NOMO-1 treated with DMSO at 0.1 percent for 48 hours (cell line): ENCODE measurements at regions not wholly inside any gene's neighbourhood (a gene's known extent, or its start where the extent isn't known, plus 50 kb on each side); places are given as distances from the start of the nearest gene placed in this dataset.

Experiments used
- DNase-seq: peaks from one replicate; lab custom pipeline; 2025; ENCODE audit not compliant: unreplicated experiment; lab: John Stamatoyannopoulos, UW

DNA sequence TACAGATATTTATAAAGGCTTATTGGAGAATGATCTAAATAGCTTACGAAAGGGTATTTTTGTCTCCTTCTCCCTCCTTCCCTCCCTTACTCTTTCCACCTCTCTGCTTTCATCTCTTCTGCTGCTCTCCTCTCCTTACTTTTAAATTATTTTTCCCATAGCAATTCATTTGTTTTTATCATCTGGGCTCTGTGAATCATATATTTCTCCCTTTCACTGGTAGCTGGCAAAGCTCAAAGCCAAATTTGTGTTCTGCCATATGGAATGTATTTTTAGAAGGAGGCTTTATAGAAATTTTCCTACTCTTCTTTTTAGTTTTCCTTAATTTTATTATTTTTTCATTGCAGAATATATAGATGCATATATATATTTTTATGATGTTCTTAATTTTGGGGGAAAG is 385.8 kb downstream of the C3orf38 start:
- no peak for DNase-seq

DNA sequence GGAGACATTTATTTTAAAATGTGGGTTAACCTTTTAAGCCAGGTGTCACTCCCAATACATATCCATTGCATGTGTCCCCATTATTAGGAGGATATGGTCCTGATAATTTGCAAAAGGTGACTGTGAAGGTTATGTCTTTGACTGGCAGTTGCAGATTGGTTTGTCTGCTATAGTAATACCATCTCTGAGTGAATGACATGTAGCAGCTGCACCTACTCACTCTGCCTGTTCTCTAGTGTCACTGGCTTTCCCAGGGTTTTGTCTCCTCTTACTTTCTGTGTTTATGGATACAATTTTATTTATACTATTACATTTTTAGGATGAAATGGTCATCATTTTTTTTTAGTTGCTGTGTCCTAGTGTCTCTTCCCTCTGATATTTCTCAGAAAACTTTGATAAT is 393.2 kb downstream of the C3orf38 start:
- DNase-seq: no peak

DNA sequence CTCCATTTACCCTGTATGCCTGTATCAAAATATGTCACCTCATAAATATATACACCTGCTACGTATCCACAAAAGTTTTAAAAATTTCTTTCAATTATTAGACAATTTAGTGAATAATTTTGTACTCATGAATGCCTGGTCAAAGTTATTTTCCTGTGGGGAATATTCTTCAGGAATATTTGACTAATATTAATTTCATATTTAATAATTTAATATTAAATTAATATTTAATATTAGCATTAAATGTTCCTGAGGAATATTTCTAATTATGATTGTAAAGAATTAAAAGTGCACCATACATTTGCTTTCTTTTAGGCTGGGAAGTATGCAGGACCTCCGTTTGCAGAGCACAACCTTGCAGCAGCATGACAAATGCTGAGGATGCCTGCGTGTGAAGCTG is 422.7 kb downstream of the C3orf38 start:
- DNase-seq: no peak

DNA sequence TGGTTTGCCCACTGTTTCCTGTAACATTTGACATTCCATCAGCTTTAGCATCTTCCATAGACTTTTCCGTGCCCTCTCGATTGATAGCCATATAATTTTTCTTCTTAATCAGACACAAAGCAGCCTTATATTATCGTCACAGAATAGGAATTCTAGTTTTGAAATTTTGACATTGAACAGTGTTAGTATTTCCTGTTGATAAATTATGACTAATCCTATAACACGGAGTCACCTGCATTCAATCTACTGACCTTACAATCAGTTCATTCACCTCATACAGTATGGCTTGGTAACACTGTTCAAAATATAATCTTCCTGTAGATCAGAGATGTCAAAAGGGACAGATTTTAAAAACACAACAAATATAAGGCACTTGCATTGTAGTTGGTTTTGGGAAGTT is 423.7 kb downstream of the C3orf38 start:
- DNase-seq: no peak

DNA sequence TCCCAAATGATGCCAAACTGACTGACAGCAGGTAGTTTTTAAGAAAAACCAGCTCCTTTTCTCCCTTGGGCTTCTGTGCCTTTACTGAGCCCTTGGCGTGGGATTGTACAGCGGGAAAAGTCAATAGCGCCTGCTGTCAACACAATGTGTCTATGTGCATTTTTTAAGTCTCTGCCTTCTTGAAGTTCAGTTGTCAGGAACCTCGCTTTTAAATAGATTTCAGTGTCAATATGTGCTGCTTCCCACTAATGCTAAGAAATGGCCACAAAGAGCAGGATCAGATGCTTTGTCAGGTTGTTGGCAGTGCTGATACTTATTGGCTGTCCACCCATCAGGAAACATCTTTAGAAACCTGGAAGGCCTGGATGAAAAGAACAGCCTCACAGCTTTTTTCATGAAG is 424.4 kb downstream of the C3orf38 start:
- DNase-seq: no peak

DNA sequence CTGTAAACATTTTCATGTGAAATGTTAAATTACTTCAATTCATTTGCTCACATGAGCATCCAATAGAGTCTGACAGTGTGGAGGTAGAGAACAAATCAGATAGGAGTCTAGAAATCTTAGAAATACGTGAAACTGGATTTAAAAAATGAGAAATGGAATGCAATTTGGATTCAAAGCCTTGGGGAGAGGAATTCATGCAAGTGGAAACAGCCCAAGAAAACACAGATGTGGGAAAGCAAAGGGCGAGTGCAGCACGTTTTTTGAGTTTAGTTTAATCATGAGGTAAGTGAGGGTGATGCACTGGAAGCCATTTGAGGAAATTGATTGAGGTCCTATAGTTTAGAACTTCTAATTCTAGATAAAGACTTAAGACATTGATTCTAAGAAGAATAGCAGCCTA is 434.7 kb downstream of the C3orf38 start:
- no peak for DNase-seq

DNA sequence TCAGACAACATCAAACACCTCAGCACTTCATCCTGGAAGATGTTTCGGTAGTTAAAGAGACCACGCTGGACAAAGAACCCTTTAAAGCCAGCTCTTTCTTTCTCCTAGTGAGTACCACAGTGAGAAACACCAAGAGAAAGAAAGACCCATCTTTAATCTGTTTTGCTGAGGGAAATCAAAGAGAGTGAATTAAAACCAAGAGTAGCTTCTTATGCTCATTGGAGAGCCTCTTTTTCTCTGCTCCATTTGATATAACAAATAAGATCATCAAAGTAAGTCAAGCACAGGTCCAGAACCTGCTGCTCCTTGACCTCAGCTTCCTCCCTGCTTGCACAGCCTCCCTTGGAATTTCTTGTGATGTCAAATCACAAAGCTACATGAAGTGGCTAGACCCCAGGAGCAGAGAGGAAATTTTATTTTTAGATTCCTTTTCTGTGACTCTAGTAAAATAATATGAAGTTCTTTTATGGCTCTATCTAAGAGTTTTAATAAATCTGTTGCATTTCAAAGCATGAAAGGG is 436.4 kb downstream of the C3orf38 start:
- DNase-seq: no peak

DNA sequence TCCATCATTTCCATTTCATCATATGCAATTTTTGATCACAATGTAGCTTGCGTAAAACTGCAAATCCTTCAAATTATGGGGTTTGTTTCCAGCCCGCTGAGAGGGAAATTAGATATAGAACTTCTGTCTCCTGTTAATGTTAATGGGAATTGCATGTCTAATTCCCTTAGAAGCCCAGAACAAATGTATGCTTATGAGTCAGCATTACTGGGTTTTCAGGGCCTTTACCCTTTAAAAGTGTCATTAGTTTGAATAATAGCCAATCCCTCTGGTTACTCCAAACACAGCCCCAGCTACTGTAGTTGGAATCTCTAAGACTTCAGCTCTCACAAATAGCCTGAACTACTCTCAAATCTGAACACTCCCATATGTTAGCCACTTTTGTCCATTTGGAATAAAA is 439.4 kb downstream of the C3orf38 start:
- DNase-seq: no peak

DNA sequence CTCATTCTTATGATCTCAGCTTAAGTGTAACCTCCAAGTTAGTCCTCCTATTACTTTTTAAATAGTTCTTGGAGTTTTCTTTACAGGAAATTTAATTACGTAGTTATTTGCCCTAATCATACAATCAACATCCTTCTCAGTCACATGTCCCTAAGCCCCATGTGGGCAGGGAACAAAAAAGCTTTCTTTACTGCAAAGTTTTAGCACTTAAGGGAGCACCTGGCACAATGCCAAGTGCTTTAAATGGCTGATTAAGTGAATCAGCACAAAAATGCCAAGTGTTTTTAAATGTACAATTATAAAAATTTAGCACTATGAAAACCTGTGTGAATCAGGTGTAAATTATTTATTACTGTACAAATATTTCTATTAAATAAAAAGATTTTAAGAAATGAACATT is 445.3 kb downstream of the C3orf38 start:
- DNase-seq: no peak

DNA sequence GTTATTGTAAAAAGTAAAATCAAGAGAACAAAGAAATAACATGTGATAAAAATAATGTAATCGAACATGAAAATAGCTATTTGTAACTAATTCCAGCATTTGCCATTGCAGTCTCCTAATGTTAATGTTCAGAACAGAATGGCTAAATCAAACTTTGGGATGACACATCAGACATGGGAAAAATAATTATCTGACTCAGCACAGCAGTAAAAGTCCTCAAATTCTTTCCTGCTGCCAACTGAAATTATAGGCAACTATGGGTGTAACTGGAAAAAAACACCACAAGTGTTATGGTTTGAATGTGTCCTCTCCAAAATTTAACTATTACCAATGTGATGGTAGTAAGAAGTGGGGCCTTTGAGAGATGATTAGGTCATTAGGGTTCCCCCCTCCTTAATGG is 446.7 kb downstream of the C3orf38 start:
- no peak for DNase-seq

DNA sequence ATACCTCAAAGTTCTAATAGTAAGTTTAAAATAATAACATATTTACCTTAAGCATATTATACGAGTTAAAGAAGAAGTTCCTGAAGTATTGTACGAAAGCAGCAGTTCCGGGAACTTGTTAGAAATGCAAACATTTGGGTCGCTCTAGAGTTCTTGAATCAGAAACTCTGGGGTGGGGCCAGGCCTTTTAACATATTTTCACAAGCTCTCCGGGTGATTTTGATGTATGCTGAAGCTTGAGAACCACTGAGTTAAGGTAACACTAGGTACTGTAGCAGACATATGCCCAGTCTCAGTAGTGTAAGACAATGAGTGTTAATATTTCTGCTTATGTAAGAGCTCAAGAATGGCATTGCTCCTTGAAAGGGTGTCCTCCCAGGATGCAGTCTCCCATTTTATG is 461.1 kb downstream of the C3orf38 start:
- no peak for DNase-seq

DNA sequence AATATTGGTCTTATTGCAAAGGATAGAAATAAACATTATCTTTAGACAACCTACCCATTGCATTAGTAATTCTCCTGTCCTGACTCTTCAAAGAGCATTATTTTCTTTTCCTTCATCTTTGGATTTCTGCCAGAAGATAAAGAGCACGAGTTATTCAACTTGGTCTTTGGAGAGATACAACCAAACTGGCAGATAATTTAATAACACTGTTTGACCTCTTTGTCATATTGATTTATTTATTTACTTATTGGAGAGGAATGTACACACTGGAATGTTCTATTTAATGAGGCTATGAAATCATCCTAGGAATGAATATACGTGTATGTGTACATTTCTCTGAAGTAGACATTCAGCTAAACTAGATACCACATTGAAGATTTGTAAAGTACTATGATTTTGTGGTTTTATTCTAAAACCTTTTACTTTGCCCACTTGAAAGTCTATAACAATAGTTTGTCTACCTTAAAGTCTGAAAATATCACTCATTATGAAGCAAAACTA is 462.1 kb downstream of the C3orf38 start:
- DNase-seq: no peak

DNA sequence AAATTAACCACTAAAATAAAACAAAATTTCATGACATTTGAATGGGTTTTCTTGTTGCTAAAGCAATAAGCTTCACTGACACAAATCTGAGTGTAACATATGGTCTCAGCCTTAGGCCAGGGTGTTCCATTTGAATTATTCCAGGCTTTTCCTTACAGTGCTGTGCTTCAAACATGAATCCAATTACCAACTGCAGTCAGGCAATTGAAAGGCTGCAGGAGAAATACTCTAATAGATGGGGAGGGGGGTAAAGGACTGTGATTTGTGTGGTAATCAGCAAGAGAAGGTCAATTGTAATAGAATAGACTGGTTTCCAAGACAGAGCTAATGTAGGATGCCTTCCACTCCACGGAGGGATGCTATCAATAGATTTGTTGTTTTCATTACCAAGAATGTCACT is 466.7 kb downstream of the C3orf38 start:
- DNase-seq: no peak

DNA sequence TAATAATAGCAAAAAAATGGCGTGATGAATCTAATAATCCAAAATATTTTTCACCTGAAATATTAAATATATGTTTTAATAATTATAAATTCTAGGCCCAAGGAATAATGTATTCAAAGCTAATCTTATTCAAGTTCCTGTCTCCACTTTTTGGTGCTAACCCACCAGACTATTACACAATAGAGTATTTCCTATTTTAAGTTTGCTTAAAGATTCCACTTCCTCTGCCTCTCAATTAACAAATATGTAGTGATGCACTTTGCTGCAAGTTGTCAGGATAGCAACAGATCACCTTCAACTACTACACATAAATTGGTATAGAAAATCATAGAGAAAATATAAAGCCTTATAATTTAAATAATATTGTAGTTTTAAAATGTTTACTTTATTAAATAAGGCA is 467.5 kb downstream of the C3orf38 start:
- DNase-seq: peak; percentile 78

DNA sequence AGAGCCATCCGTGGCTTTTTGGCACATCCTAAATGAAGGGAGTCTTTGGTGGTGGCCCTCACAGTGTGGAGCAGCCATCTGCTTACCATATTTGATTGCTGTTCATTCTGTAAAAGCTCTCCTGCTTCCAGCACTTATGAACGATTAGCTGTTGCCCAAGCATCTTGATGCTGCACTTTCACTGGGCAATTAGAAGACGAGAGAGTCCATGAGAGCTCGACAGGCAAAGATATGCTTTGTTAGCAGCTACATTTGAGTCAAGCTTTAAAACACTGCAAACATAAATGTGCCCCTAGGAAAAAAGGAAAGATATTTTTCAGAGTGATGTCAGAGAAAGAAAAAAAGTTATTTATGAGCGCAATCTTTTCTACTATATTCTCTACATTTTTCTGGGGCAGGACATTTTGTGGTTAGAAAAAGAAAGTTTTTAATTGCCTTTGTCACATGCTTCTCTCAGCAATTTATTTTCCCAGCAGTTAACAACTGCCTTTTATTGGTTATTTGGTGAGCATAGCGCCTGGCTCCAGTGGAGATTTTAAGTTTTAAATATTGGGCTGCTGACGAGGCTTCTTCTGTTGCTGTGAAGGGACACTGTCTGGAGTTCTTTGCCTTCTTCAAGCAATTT is 468.4 kb downstream of the C3orf38 start:
- DNase-seq: no peak

DNA sequence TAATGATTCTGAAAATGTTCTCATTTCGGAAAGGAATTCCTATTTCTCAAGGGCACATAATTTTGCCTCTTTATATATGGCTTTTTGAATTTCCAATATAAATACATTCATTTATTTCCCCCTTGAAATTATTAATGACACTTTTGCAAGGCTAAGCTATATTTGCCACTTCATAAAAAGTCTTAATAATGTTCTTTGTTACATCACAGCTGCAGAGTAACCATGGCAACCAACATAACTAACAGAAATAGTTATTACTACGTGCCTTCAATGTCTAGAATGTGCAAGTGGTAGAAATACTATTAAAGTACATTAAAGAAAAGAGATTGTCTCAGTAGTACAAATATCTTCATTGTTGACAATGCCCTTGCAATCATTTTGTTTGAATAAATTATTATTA is 471.8 kb downstream of the C3orf38 start:
- DNase-seq: no peak

DNA sequence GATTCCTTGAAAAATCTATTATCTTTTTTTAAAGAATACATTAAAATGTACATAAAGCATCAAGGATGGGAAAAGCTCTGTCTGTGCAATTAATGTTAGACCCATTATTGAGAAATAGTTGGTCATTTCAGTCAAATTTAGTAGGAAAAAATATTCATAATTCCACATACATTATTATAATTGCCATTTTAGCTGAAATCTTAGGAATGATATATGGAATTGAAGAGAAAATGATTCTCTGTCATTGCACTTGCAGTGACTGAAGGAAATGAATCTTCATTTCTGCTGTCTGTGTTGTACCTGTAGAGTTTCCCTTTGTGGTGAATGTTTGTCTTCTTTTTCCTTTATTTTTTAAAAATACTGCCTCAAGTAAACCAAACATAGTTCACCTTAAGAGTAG is 473.9 kb downstream of the C3orf38 start:
- no peak for DNase-seq

DNA sequence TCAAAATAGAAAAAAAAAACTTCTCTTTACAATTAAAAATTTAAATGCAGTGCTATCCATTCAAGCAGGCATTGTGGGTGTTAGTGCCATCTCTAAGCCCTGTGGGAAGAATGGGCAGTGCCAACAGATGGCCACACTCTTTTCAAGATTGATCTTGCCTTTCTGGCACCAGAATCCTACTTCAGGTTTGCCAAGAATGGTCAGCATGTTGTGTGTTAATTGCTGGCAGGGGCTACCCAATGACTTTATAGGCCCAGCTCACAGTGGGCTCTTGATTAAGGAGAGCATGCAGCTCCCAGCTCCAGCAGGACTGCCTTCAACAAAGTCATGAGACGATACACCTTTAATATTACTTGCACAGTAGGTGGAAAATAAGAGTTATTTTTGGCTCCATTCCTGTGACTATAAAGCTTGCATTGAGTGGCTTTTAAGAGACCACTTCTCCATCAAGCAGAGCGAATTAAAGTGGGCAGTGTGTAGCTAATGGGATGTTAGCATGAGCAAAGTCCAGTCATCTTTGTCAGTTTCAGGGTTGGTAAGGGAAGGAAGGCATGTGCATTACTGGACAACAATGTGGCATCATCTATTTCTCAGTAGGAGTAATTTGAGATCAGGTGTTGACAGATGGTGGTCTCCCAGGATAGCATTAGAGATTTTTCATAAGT is 476.8 kb downstream of the C3orf38 start:
- no peak for DNase-seq

DNA sequence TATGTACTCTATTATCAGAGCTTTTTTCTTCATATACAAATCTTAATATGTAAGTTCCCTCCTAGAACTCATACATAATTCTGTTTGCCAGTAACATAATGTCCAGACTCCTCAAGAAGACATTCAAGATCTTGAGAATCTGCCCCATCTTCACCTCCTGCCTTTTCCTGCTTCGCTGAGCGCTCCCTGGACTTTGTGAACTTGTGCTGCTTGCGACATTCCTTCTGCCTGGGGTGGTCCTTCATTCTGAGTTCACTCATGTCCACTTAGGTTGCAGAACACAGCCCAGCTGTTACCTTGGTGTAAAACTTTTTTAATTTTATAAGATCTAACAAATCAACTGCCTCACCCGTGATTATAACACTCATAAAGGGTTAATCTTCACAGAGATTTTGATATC is 478.5 kb upstream of the EPHA3 start:
- DNase-seq: no peak

DNA sequence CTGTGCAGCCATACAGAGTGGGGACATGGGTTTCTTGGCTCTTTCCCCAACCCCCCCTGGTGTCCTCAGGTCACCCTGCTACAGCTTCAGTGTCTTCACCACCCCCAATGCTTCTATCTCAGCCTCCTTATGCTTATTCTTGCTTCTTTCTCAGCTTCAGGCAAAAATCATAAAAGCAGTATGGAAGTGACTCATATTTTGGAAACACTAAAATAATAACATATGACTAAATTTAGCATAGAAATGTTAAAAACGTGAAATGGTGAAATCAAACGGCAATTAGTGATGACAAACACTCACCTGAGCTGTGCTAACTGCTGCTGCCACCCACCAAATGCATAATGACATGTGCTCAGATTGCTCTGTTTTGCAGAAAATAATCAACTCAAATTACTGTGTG is 475.2 kb upstream of the EPHA3 start:
- DNase-seq: no peak

DNA sequence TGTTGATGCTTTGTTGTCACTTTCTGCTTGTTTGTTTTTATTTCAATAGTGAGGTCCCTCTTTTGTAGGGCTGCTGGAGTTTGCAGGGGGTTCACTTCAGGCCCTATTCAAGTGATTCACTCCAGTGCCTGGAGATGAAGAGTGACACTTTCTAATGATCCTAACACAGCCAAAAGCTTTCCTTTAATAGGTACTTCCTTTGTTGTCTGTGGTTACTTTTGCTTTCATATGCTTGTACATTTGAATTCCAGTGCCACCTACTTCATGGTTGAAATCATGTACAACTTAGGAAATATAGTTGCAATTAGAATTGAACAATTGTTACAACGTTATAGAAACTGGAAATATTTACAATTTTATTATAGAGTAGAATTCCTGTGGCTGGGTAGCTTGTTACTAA is 466.8 kb upstream of the EPHA3 start:
- DNase-seq: no peak

DNA sequence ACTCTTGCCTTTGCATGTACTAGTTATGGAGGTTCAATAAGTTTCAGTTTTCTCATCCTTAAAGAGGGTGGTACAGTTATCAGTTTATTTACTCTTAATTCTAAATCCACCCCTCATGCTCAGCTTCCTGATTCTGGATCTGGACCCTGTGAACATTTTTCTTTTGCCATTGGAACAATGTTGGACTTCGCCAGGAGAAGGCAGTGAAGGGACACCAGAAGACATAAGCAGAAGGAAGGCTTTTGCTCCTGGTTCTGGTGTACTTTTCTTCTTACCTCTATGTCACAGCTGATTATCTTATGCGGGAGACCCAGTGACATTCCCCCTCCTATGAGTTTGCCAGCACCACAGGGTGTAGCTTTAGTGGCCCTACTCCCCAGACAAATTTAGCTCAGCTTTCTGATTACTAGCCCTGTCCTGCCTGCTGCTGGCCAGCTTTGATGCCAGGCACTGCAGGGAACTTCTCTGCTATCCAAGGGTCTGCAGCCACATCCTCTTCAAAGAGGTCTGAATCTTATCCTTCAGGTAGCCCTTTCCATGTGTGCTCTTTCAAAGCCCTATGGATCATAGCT is 466.3 kb upstream of the EPHA3 start:
- no peak for DNase-seq
